Inflammatory macrophage treated with lipopolysaccharide for 4 hours (primary cell): ENCODE measurements at regions not wholly inside any gene's neighbourhood (a gene's known extent, or its start where the extent isn't known, plus 50 kb on each side); places are given as distances from the start of the nearest gene placed in this dataset.

ENCODE experiments used
- DNase-seq: peaks from one replicate; pipeline ENCODE4 v3.0.0-alpha.2; 2020

- no peak for DNase-seq
These were observed 164.3 kb upstream of the AKR1E2 start for GRCh38 chr10:4661511-4662255.

DNA sequence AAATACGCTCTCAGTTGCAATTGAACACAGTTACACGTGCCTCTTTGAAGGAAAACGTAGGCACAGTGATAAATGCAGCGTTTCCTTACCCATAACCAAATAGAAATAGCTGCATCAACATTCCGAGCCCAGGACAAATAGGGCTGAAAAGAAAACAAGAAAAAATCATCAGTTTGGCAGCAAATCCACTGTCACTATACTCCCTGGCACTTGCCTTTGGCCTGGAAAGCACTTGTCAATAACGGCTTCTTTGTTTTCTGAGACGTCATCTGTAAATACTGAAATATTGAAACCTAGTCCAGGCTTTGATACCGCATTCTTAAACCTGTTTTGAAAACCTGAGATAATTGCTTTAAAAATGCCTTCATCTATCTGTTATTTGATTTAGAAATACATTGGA, 167.2 kb upstream of the AKR1E2 start:
- DNase-seq: no peak

GRCh38 chr10:4656576-4657194, 169.3 kb upstream of the AKR1E2 start:
- peak; percentile 62 for DNase-seq

GRCh38 chr10:4655879-4656278, 170.1 kb upstream of the AKR1E2 start:
- no peak for DNase-seq

- no peak for DNase-seq
These were observed 170.6 kb upstream of the AKR1E2 start for GRCh38 chr10:4655406-4655805.

DNA sequence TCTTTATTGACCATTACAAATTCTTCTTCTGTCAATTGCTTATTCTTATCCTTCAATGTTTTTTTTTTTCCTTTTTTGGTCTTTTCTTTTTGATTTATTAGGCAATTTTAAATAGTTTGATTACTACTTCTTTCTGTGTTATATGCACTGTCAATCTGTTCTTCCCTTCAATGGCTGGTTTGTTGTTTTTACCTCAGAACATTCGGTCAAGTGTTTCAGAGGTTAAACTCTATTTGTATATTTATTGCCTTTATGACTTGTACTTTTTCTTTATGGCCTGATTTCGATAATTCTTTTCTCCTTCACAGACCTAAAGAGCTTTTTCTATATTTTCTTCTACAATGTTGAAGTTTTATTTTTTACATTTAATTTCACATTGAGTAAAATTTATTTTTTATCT, 171.5 kb upstream of the AKR1E2 start:
- no peak for DNase-seq

- no peak for DNase-seq
These were observed 172.8 kb upstream of the AKR1E2 start for GRCh38 chr10:4653160-4653559.

DNA sequence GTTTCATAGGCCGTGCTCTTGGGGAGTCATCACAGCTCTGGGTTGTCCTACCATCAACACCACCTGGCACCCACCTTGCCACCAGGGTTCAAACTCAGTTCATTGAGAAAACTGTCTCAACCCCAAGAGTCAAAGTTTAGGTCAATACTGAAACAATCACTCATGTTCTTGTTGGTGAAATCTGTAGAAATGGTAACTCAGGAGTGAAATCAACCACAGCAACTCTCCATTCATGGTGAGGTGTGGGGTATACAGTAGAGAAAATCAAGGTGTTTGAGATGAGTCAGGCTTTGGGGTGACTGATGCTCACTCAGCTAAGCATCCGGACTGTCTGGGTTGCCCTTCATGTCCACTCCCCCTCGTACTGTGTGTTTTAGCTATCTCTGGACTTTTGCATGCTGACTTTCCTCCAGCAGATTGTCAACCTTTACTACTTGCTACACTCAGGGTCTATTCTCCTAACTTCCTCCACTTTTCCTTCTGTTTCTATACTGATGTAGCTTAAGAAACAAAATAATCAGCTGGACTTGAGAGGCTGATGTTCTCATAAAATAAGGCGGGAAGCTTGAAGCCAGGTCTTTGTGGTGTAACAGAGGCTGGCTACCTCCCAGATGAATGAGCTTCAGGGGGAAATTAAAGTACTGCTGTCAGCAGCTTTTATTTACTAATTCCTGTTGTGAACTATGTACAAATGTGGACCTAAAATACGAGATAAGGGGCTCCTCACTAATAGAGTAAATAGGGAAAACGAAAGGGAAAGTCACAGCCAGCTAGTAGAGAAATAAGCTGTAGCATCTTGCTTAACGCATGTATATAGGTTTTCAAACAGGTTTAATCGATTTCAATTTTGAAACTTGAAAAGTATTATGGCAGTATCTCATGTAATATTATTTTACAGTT, 173.6 kb upstream of the AKR1E2 start:
- no peak for DNase-seq

DNA sequence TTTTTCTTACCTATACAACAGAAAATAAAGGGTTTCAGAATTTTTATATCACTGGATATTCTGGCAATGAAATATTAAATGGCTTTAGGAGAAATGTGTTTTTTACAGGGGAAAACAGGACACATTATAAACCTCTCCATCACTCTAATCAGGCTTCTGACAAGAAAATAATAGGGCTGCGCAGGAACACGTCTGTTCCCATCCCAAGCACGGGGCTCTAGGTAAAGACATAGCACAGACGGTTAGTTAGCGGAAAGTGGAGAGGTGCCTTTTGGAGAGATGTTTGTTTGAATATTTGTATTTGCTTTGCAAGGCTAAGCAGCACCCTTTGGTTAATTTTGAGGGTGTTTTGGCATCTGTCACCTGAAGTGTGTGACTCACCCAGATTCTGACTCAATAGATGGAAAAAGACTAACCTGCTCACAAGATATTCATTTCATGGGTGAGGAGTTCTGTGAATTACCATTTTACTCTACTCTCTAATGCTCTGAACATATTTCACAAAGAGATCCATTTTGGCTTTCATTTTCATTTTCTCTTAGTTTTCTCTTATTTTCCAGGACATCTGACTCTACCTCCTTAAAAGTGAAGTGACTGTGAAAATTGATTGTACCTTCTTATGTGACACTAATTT, 174.5 kb upstream of the AKR1E2 start:
- peak; percentile 20 for DNase-seq

GRCh38 chr10:4650582-4650981, 175.4 kb upstream of the AKR1E2 start:
- DNase-seq: no peak

- DNase-seq: no peak
These were observed 176.0 kb upstream of the AKR1E2 start for GRCh38 chr10:4649886-4650508.

GRCh38 chr10:4649471-4649870, 176.5 kb upstream of the AKR1E2 start:
- DNase-seq: no peak

- DNase-seq: no peak
These were observed 177.0 kb upstream of the AKR1E2 start for GRCh38 chr10:4648999-4649398.

- DNase-seq: peak; percentile 10
These were observed 178.8 kb upstream of the AKR1E2 start for GRCh38 chr10:4647109-4647785.

DNA sequence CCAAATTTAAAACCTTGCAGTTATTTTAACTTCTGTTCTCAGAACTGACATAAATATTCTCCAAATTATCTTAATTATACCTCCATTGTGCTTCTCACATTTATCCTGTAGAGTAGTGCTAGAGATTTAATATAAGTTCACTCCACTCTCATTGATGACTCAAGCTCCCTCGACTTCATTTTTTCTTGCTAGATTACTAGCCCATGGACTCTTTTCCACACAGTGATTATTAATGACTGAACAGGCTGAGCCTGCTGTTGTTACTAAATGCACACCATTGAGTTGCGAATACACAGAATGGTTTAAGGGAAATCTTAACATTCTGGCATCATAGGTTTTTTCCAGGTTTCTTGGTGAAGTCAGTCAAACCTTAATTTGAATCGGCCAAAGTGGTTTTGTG, 179.5 kb upstream of the AKR1E2 start:
- DNase-seq: peak; percentile 12

DNA sequence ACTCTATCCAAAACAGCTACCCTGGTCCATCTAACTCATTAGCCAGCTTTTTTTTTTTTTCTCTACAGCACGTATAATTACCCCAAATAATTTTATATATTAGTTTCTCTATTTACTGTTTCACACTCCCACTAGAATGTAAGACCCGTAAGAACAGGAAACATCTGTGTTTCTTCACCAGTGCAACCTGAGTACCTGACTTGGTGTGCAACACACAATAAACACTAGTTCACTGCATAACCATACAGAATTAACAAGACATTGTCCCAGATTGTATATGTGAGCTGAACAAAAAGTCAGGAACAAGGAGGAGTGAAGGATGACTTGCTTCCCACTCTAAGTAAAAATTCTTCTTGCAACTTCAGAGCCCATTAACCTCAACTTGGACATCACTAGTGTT, 180.2 kb upstream of the AKR1E2 start:
- DNase-seq: no peak

GRCh38 chr10:4643471-4643870, 182.5 kb upstream of the AKR1E2 start:
- peak; percentile 83 for DNase-seq

DNA sequence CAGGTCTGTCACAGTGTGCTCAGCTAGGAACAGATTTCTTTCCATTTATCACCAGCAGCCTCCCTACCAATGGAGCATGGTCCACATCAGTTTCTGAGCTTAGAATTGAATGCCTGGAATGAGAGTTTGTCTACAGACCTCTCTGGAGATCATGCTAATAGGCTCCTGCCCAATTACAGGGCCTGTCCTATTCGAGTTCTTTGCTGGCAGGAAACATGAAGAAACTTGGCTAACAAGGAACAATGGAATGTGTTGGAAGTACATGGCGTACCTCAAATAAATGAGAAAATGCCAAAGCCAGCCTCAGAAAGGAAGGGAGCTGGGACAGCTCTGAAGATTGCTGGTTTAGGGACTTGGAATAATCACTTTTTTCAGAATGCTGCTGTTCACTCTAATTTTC, 186.0 kb upstream of the AKR1E2 start:
- no peak for DNase-seq

GRCh38 chr10:4638099-4638498, 187.9 kb upstream of the AKR1E2 start:
- DNase-seq: no peak

DNA sequence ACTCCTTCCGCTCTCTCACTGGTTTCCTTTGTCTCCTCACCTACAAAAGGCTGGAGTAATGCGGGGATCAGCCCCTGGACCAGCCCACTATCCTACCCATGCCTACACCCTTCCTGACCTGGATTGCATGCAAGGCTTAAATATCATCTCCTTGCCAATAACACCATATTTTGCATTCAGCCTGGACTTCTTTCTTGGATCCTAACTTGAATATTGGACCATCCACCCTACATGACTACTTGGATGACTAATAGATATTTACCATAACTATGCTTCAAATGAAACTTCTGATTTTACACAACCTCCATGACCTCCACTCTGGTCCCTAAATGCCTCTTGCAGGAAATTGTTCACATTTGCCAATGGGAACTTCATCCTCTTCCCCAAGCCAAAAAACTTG, 188.3 kb upstream of the AKR1E2 start:
- DNase-seq: no peak

DNA sequence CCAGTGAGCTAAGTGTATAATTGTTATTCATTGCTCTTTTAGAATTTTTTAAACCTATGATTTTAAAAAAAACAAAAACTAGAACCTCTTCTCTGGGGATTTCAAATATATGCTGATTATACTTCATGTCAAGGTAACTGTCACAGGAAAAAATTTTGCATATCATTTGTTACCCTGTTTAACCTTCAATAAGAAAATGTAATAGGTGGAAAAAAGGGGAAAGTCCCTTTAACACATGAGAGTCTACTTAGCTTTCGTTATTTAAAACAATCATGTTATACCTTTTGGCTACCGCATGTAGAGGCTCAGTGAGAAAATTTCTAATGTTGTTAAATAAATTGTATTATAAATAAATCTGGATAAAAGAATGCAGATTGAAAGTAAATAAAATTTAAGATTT, 190.1 kb upstream of the AKR1E2 start:
- no peak for DNase-seq

DNA sequence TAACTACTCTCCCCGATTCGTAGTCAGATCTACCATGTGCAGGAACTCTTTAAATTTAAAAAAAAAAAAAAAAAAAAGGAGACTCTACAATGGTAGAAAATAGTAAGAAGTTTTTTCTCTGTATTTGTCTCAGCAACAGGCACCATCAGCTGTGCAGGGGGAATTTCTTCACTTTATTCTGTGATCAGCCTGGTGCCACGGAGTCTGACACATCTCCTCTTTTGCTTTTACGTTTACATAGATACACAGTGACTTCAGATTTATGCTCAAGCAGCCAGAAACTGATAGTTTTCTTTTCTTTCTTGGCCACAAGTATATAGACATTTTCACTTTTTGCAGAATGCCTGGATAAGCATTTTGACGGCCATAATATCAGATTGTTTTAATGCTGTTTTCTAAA, 190.6 kb upstream of the AKR1E2 start:
- no peak for DNase-seq
